Cardiac fibroblast (primary cell): ENCODE measurements at regions not wholly inside any gene's neighbourhood (a gene's known extent, or its start where the extent isn't known, plus 50 kb on each side); places are given as distances from the start of the nearest gene placed in this dataset.
A peak's percentile ranks its signal among the peaks of the same experiment; 100 is the strongest.
"Not testable (repeated sequence)": the region's sequence is repeated elsewhere in the genome, so short reads cannot be mapped to it uniquely, and the experiment has no call there.

Experiments
- DNase-seq, 2 donors: peaks; one replicate each; pipeline versions ENCODE4 v3.0.0 to v3.0.0-alpha.2; 2010; ENCODE audit warnings: low read depth in 2 of 2
- H3K4me3 ChIP-seq, 2 donors: replicated peaks in 1 of 2; 1 replicate in 1 of 2; 2 replicates in 1 of 2; pipeline ENCODE4 v1.5.1; 2011; ENCODE audit warnings: low read depth in 2 of 2, low read length in 2 of 2, mild to moderate bottlenecking in 2 of 2, moderate library complexity in 1 of 2
- TF ChIP-seq, protein P1 (sequence below): IDR thresholded peaks from one replicate; pipeline ENCODE4 v1.5.1; 2011; ENCODE audit warnings: low read depth, mild to moderate bottlenecking, low read length, inconsistent platforms

GRCh38 chr4:19580095-19580494 is 671.6 kb upstream of the SLIT2 start:
- TF ChIP-seq, protein P1, sequence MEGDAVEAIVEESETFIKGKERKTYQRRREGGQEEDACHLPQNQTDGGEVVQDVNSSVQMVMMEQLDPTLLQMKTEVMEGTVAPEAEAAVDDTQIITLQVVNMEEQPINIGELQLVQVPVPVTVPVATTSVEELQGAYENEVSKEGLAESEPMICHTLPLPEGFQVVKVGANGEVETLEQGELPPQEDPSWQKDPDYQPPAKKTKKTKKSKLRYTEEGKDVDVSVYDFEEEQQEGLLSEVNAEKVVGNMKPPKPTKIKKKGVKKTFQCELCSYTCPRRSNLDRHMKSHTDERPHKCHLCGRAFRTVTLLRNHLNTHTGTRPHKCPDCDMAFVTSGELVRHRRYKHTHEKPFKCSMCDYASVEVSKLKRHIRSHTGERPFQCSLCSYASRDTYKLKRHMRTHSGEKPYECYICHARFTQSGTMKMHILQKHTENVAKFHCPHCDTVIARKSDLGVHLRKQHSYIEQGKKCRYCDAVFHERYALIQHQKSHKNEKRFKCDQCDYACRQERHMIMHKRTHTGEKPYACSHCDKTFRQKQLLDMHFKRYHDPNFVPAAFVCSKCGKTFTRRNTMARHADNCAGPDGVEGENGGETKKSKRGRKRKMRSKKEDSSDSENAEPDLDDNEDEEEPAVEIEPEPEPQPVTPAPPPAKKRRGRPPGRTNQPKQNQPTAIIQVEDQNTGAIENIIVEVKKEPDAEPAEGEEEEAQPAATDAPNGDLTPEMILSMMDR, result no peak
- no peak overlapping the region for H3K4me3 ChIP-seq
- DNase-seq, result peak; percentile 51 to 82

DNA sequence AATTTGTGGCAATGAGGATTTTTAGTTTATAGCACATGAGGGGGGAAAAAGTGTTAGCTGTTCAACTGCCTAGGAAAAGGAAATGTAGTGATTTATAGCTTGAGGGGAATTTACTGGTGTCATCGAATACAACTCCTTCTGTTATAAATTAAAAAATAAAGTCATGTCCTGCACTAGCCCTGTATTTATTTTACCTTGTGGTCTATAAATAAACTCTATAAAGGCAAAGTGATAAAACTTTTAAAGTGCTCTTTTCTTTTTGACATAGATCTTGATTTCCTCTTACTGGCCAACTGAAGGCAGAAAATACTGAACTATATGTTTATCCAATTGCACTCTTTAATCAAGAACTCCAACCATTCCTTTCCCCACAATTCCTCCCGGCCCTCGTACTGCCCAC is 672.1 kb upstream of the SLIT2 start:
- TF ChIP-seq, protein P1, result no peak
- no peak for DNase-seq
- no peak overlapping the region for H3K4me3 ChIP-seq

- TF ChIP-seq, protein P1, result no peak
- H3K4me3 ChIP-seq, result no peak overlapping the region
- DNase-seq, result peak in 1 of 2 donors; percentile 22
Observed at GRCh38 chr4:19577097-19577496, 674.6 kb upstream of the SLIT2 start.

DNA sequence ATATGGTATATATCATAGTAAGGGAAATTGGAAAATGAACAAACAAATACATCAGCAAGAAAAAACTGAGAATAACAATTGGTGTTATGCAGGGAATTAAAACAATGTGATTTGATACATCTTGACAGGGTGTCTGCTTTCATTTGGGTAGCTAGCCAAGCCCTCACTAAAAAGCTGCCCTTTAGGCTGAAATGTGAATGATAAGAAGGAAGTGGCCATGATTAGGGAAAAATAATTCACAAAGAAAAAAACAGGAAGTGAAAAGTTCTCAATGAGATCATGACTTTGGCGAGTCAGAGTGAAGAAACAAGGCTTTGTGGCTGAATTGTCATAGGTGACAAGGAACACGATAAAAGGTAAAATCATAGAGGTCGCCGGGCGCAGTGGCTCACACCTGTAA is 675.8 kb upstream of the SLIT2 start:
- H3K4me3 ChIP-seq, result no peak overlapping the region
- DNase-seq, result peak; percentile 9 to 73
- TF ChIP-seq, protein P1, result no peak

DNA sequence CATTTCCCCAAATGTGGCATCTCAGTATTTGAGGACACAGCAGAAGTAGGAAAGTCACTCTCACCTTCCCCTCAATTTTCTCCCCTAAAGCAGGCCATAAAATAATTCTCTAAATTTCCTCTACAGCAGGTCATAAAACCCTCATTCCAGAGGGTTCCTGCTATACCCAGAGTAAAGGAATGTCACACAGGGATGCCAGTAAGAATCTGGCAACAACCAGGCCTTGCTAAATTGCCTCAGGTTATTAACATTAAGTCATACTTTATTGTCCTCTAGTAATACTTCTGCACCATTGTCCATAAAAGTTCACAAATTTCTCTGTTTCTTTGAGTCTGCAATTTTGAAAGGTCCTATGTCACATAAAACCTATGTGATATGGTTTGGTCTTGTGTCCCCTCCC is 685.7 kb upstream of the SLIT2 start:
- TF ChIP-seq, protein P1, result no peak
- no peak overlapping the region for H3K4me3 ChIP-seq
- no peak for DNase-seq

DNA sequence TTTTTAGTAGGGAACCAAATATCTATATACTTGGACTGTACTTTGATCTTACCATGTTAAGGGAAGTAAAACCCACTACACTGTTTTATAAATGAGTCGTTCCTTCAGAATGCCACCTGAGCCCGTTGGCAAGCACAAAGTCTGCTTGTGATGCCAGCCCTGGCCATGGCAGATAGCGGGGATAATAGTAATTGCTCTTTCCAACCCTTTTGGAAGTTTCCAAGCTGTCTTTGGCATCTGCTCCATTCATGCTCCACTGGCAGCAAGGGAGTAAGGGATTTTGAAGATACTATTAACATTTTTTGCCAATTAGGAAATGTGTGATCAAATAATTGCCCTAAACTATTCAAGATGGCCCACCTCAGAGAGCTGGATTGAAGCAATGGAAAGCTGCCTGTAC is 689.2 kb upstream of the SLIT2 start:
- DNase-seq, result no peak
- TF ChIP-seq, protein P1, result no peak

GRCh38 chr4:19557161-19557560 is 694.5 kb upstream of the SLIT2 start:
- H3K4me3 ChIP-seq, result no peak overlapping the region
- DNase-seq, result no peak
- TF ChIP-seq, protein P1, result no peak

More for the DNA sequence above, 689.2 kb upstream of the SLIT2 start:
- H3K4me3 ChIP-seq, result no peak overlapping the region

DNA sequence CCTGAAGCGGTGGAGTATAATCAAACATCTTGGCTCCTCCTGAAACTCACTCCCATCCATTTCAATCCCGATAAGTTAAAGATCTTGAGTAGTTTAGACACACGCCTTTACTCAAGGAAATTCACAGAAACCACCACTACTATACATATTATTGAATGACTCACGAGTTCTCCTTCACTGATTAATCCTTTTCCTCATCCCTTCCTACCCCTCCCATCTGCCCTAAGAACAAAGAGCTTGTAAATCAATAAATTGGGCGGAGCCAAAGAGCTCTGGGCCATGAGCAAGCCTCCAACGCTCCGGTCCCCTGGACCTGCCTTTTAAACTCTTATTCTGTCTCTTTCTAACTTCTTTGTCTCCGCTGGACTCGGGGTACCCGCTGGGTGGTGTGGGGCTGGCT is 695.4 kb upstream of the SLIT2 start:
- not testable (repeated sequence) for DNase-seq

More for the DNA sequence above, 695.4 kb upstream of the SLIT2 start:
- not testable (repeated sequence) for H3K4me3 ChIP-seq
